ENCODE measurements at regions not wholly inside any gene's neighbourhood (a gene's known extent, or its start where the extent isn't known, plus 50 kb on each side); places are given as distances from the start of the nearest gene placed in this dataset.

DNA sequence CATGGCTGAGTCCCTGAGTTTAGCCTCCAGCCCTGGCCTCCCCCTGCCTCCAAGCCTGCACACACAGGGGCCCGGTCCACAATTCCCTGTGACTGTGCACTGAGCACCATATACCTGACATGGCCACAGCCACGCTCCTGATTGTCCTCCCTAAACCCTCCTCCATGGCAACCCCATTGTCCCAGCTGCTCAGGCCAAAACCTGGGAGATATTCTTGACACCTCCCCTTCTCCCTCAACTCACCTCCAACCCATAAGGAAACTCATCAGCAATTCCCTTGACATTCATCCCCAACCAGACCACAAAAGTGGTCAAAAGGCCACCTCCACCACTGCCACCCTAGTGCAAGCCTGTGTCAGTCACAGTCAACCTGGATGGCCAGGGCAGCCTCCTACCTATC is 107.5 kb upstream of the MVB12B start:
- TF ChIP-seq, protein P1, sequence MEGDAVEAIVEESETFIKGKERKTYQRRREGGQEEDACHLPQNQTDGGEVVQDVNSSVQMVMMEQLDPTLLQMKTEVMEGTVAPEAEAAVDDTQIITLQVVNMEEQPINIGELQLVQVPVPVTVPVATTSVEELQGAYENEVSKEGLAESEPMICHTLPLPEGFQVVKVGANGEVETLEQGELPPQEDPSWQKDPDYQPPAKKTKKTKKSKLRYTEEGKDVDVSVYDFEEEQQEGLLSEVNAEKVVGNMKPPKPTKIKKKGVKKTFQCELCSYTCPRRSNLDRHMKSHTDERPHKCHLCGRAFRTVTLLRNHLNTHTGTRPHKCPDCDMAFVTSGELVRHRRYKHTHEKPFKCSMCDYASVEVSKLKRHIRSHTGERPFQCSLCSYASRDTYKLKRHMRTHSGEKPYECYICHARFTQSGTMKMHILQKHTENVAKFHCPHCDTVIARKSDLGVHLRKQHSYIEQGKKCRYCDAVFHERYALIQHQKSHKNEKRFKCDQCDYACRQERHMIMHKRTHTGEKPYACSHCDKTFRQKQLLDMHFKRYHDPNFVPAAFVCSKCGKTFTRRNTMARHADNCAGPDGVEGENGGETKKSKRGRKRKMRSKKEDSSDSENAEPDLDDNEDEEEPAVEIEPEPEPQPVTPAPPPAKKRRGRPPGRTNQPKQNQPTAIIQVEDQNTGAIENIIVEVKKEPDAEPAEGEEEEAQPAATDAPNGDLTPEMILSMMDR (IDR thresholded peaks at IDR 0.05), result no peak
- no peak for TF ChIP-seq POLR2A (IDR thresholded peaks at IDR 0.05)
